Activated CD4-positive, alpha-beta memory T cell treated with anti-CD3 and anti-CD28 coated beads, Interleukin-2, amount 10 ng/mL, durations not matched to agents 7 days and 5 days (primary cell): ENCODE measurements at regions not wholly inside any gene's neighbourhood (a gene's known extent, or its start where the extent isn't known, plus 50 kb on each side); places are given as distances from the start of the nearest gene placed in this dataset.
A peak's percentile ranks its signal among the peaks of the same experiment; 100 is the strongest.

ENCODE experiments used
- CTCF ChIA-PET: fragments of 350-600 bp; sonication (Branson Sonifier 250); formaldehyde crosslinking; loops from one replicate; lab custom pipeline; 2021; ENCODE audit warnings: antibody characterized with exemption, inconsistent platforms; lab: Charles Lee
- POLR2A ChIA-PET: fragments of 350-600 bp; sonication (Branson Sonifier 250); formaldehyde crosslinking; loops from one replicate; lab custom pipeline; 2021; ENCODE audit warnings: antibody characterized with exemption; lab: Charles Lee
- DNase-seq: peaks from one replicate; pipeline ENCODE4 v3.0.0-alpha.2; 2020
- H3K27ac Mint-ChIP-seq: one replicate; pipeline ENCODE4 v1.8.0; 2021; ENCODE audit warnings: mild to moderate bottlenecking, mixed read lengths
- H3K27me3 Mint-ChIP-seq: one replicate; pipeline ENCODE4 v1.8.0; 2021; ENCODE audit warnings: mixed read lengths
- H3K36me3 Mint-ChIP-seq: one replicate; pipeline ENCODE4 v1.8.0; 2021; ENCODE audit warnings: low read depth, mixed read lengths
- H3K4me1 Mint-ChIP-seq: one replicate; pipeline ENCODE4 v1.8.0; 2021; ENCODE audit warnings: mixed read lengths
- H3K4me3 Mint-ChIP-seq: one replicate; pipeline ENCODE4 v1.8.0; 2021; ENCODE audit warnings: mild to moderate bottlenecking, mixed read lengths
- H3K9me3 Mint-ChIP-seq: one replicate; pipeline ENCODE4 v1.8.0; 2021; ENCODE audit warnings: mixed read lengths

GRCh38 chr12:126547905-126548304, 1482.7 kb downstream of the AACS start:
- no peak for DNase-seq
- ChIA-PET CTCF (no interaction called here), POLR2A (no interaction called here)
- no peaks in the 10 kb centered on the region for H3K36me3 Mint-ChIP-seq
- no peaks in the 10 kb centered on the region for H3K27me3 Mint-ChIP-seq
- no peak overlapping the region for H3K4me3 Mint-ChIP-seq
- no peaks in the 10 kb centered on the region for H3K9me3 Mint-ChIP-seq
- H3K4me1 Mint-ChIP-seq, result peaks cover 2% of the 10 kb centered on the region
- H3K27ac Mint-ChIP-seq, result no peak overlapping the region

GRCh38 chr12:126551869-126552268, 1486.6 kb downstream of the AACS start:
- Mint-ChIP-seq H3K36me3 (no peaks in the 10 kb centered on the region), H3K9me3 (no peaks in the 10 kb centered on the region), H3K27ac (no peak overlapping the region), H3K27me3 (no peaks in the 10 kb centered on the region), H3K4me1 (peaks cover 2% of the 10 kb centered on the region), H3K4me3 (no peak overlapping the region)
- ChIA-PET CTCF (no interaction called here), POLR2A (no interaction called here)
- DNase-seq, result no peak

- POLR2A ChIA-PET, result no interaction called here
These were observed 1489.4 kb downstream of the AACS start for GRCh38 chr12:126554625-126555024.

GRCh38 chr12:126557659-126558058, 1492.4 kb downstream of the AACS start:
- H3K4me1 Mint-ChIP-seq, result no peaks in the 10 kb centered on the region
- no peak for DNase-seq
- POLR2A ChIA-PET, result no interaction called here
- H3K27ac Mint-ChIP-seq, result no peak overlapping the region
- no peaks in the 10 kb centered on the region for H3K9me3 Mint-ChIP-seq
- CTCF ChIA-PET, result no interaction called here
- no peak overlapping the region for H3K4me3 Mint-ChIP-seq
- no peaks in the 10 kb centered on the region for H3K27me3 Mint-ChIP-seq
- H3K36me3 Mint-ChIP-seq, result no peaks in the 10 kb centered on the region

More at GRCh38 chr12:126554625-126555024, 1489.4 kb downstream of the AACS start:
- Mint-ChIP-seq H3K4me3 (no peak overlapping the region), H3K27ac (no peak overlapping the region), H3K36me3 (no peaks in the 10 kb centered on the region), H3K9me3 (no peaks in the 10 kb centered on the region), H3K27me3 (no peaks in the 10 kb centered on the region), H3K4me1 (no peaks in the 10 kb centered on the region)
- CTCF ChIA-PET, result no interaction called here
- DNase-seq, result no peak

GRCh38 chr12:126558219-126558618, 1493.0 kb downstream of the AACS start:
- ChIA-PET CTCF (no interaction called here), POLR2A (no interaction called here)
- H3K36me3 Mint-ChIP-seq, result no peaks in the 10 kb centered on the region
- H3K4me1 Mint-ChIP-seq, result no peaks in the 10 kb centered on the region
- H3K9me3 Mint-ChIP-seq, result no peaks in the 10 kb centered on the region
- no peak overlapping the region for H3K27ac Mint-ChIP-seq
- H3K4me3 Mint-ChIP-seq, result no peak overlapping the region
- H3K27me3 Mint-ChIP-seq, result no peaks in the 10 kb centered on the region
- DNase-seq, result no peak

GRCh38 chr12:126558810-126559209, 1493.6 kb downstream of the AACS start:
- ChIA-PET CTCF (no interaction called here), POLR2A (no interaction called here)
- H3K27me3 Mint-ChIP-seq, result no peaks in the 10 kb centered on the region
- no peaks in the 10 kb centered on the region for H3K9me3 Mint-ChIP-seq
- no peak for DNase-seq
- H3K36me3 Mint-ChIP-seq, result no peaks in the 10 kb centered on the region
- no peak overlapping the region for H3K4me3 Mint-ChIP-seq
- H3K27ac Mint-ChIP-seq, result no peak overlapping the region
- no peaks in the 10 kb centered on the region for H3K4me1 Mint-ChIP-seq

GRCh38 chr12:126567016-126567415, 1501.8 kb downstream of the AACS start:
- Mint-ChIP-seq H3K4me1 (peaks cover 2% of the 10 kb centered on the region), H3K27ac (no peak overlapping the region), H3K36me3 (no peaks in the 10 kb centered on the region), H3K9me3 (peaks cover 6% of the 10 kb centered on the region), H3K4me3 (no peak overlapping the region), H3K27me3 (no peaks in the 10 kb centered on the region)
- POLR2A ChIA-PET, result no interaction called here
- CTCF ChIA-PET, result no interaction called here
- no peak for DNase-seq

GRCh38 chr12:126569706-126570105, 1504.5 kb downstream of the AACS start:
- H3K27me3 Mint-ChIP-seq, result no peaks in the 10 kb centered on the region

GRCh38 chr12:126570566-126570965, 1505.3 kb downstream of the AACS start:
- Mint-ChIP-seq H3K4me3 (no peak overlapping the region), H3K4me1 (peaks cover 11% of the 10 kb centered on the region), H3K9me3 (peaks cover 6% of the 10 kb centered on the region), H3K27me3 (no peaks in the 10 kb centered on the region), H3K27ac (no peak overlapping the region), H3K36me3 (no peaks in the 10 kb centered on the region)
- no peak for DNase-seq
- ChIA-PET POLR2A (no interaction called here), CTCF (no interaction called here)

More at GRCh38 chr12:126569706-126570105, 1504.5 kb downstream of the AACS start:
- no peak overlapping the region for H3K27ac Mint-ChIP-seq
- H3K9me3 Mint-ChIP-seq, result peaks cover 6% of the 10 kb centered on the region
- DNase-seq, result no peak
- H3K4me3 Mint-ChIP-seq, result no peak overlapping the region
- H3K4me1 Mint-ChIP-seq, result peaks cover 11% of the 10 kb centered on the region
- ChIA-PET POLR2A (no interaction called here), CTCF (no interaction called here)
- no peaks in the 10 kb centered on the region for H3K36me3 Mint-ChIP-seq

- no peak overlapping the region for H3K27ac Mint-ChIP-seq
- CTCF ChIA-PET, result no interaction called here
- DNase-seq, result no peak
- peaks cover 6% of the 10 kb centered on the region for H3K9me3 Mint-ChIP-seq
- H3K4me1 Mint-ChIP-seq, result peaks cover 11% of the 10 kb centered on the region
- H3K27me3 Mint-ChIP-seq, result peaks cover 3% of the 10 kb centered on the region
- no peaks in the 10 kb centered on the region for H3K36me3 Mint-ChIP-seq
- POLR2A ChIA-PET, result no interaction called here
- no peak overlapping the region for H3K4me3 Mint-ChIP-seq
These were observed 1506.9 kb downstream of the AACS start for GRCh38 chr12:126572170-126572569.

- Mint-ChIP-seq H3K27me3 (peaks cover 1% of the 10 kb centered on the region), H3K4me1 (no peaks in the 10 kb centered on the region), H3K4me3 (no peak overlapping the region), H3K9me3 (peaks cover 5% of the 10 kb centered on the region), H3K36me3 (no peaks in the 10 kb centered on the region), H3K27ac (no peak overlapping the region)
- ChIA-PET POLR2A (no interaction called here), CTCF (no interaction called here)
- DNase-seq, result no peak
These were observed 1516.4 kb downstream of the AACS start for GRCh38 chr12:126581655-126582054.

- CTCF ChIA-PET, result no interaction called here
- Mint-ChIP-seq H3K9me3 (peaks cover 5% of the 10 kb centered on the region), H3K4me1 (peaks cover 2% of the 10 kb centered on the region), H3K27ac (no peak overlapping the region), H3K36me3 (no peaks in the 10 kb centered on the region), H3K4me3 (no peak overlapping the region), H3K27me3 (no peaks in the 10 kb centered on the region)
- POLR2A ChIA-PET, result no interaction called here
- no peak for DNase-seq
These were observed 1517.0 kb downstream of the AACS start for GRCh38 chr12:126582231-126582630.

- H3K4me1 Mint-ChIP-seq, result peaks cover 23% of the 10 kb centered on the region
- peak; percentile 37 for DNase-seq
- ChIA-PET POLR2A (no interaction called here), CTCF (interaction anchor here (1.2 to 1.5 kb wide), 2 partner anchors 29 to 159 kb away, joined by 3 read pairs; no protein-coding TSS in a partner anchor)
- H3K4me3 Mint-ChIP-seq, result no peak overlapping the region
- H3K27me3 Mint-ChIP-seq, result no peaks in the 10 kb centered on the region
- no peaks in the 10 kb centered on the region for H3K36me3 Mint-ChIP-seq
- H3K27ac Mint-ChIP-seq, result peak overlapping the region; percentile 69
- H3K9me3 Mint-ChIP-seq, result peaks cover 4% of the 10 kb centered on the region
These were observed 1523.5 kb downstream of the AACS start for GRCh38 chr12:126588586-126589249.

- H3K9me3 Mint-ChIP-seq, result peaks cover 2% of the 10 kb centered on the region
- H3K27ac Mint-ChIP-seq, result no peak overlapping the region
- H3K4me3 Mint-ChIP-seq, result no peak overlapping the region
- H3K27me3 Mint-ChIP-seq, result no peaks in the 10 kb centered on the region
- DNase-seq, result no peak
- H3K4me1 Mint-ChIP-seq, result peaks cover 23% of the 10 kb centered on the region
- ChIA-PET POLR2A (no interaction called here), CTCF (no interaction called here)
- no peaks in the 10 kb centered on the region for H3K36me3 Mint-ChIP-seq
These were observed 1526.3 kb downstream of the AACS start for GRCh38 chr12:126591533-126591932.
